Endothelial cell (in vitro differentiated cells): ENCODE measurements at regions not wholly inside any gene's neighbourhood (a gene's known extent, or its start where the extent isn't known, plus 50 kb on each side); places are given as distances from the start of the nearest gene placed in this dataset.

ENCODE experiments used
- DNase-seq: peaks from one replicate; pipeline ENCODE4 v3.0.0; 2021; ENCODE audit warnings: low spot score
- H3K27ac Mint-ChIP-seq: one replicate; pipeline ENCODE4 v1.8.0; 2021; ENCODE audit warnings: mixed read lengths, inconsistent platforms; ENCODE audit not compliant: unreplicated experiment
- H3K27me3 Mint-ChIP-seq: one replicate; pipeline ENCODE4 v1.8.0; 2021; ENCODE audit warnings: mild to moderate bottlenecking, moderate library complexity, mixed read lengths, inconsistent platforms; ENCODE audit not compliant: unreplicated experiment
- H3K36me3 Mint-ChIP-seq: one replicate; pipeline ENCODE4 v1.8.0; 2021; ENCODE audit warnings: mild to moderate bottlenecking, low read depth, mixed read lengths, inconsistent platforms; ENCODE audit not compliant: unreplicated experiment
- H3K4me1 Mint-ChIP-seq: one replicate; pipeline ENCODE4 v1.8.0; 2021; ENCODE audit warnings: mild to moderate bottlenecking, mixed read lengths, inconsistent platforms; ENCODE audit not compliant: unreplicated experiment
- H3K4me3 Mint-ChIP-seq: one replicate; pipeline ENCODE4 v1.8.0; 2021; ENCODE audit warnings: mild to moderate bottlenecking, mixed read lengths, inconsistent platforms; ENCODE audit not compliant: unreplicated experiment
- H3K9me3 Mint-ChIP-seq: one replicate; pipeline ENCODE4 v1.8.0; 2021; ENCODE audit warnings: mixed read lengths, inconsistent platforms; ENCODE audit not compliant: unreplicated experiment
- TF ChIP-seq, protein P1 (sequence below): fragments of 200-600 bp; sonication (generic); IDR thresholded peaks from one replicate; pipeline ENCODE4 v1.5.0; 2021; ENCODE audit warnings: antibody characterized with exemption; ENCODE audit not compliant: unreplicated experiment

DNA sequence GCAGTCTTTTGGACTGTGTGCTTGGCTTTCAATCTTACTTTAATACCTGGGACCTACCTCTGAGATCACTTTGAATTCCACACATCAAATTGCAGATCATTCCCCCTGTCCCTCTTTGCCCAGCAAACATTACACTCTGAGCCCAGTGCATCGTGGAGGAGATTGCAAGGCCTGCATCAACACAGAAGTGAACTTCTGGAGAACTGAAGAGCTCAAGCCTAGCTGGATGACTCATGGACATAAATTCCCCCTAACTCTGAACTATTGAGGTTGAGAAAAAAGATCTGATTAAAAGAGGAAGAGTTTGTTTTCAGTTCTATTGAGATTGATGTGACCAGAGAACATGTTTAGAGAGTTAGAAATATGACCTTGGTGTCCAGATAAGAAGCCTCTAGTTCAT, 316.0 kb upstream of the DMAC1 start:
- DNase-seq: no peak
- H3K4me3 Mint-ChIP-seq: no peak overlapping the region
- H3K9me3 Mint-ChIP-seq: no peaks in the 10 kb centered on the region
- H3K36me3 Mint-ChIP-seq: no peaks in the 10 kb centered on the region
- H3K27ac Mint-ChIP-seq: no peak overlapping the region
- peaks cover 7% of the 10 kb centered on the region for H3K4me1 Mint-ChIP-seq
- TF ChIP-seq, protein P1, sequence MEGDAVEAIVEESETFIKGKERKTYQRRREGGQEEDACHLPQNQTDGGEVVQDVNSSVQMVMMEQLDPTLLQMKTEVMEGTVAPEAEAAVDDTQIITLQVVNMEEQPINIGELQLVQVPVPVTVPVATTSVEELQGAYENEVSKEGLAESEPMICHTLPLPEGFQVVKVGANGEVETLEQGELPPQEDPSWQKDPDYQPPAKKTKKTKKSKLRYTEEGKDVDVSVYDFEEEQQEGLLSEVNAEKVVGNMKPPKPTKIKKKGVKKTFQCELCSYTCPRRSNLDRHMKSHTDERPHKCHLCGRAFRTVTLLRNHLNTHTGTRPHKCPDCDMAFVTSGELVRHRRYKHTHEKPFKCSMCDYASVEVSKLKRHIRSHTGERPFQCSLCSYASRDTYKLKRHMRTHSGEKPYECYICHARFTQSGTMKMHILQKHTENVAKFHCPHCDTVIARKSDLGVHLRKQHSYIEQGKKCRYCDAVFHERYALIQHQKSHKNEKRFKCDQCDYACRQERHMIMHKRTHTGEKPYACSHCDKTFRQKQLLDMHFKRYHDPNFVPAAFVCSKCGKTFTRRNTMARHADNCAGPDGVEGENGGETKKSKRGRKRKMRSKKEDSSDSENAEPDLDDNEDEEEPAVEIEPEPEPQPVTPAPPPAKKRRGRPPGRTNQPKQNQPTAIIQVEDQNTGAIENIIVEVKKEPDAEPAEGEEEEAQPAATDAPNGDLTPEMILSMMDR: no peak
- no peaks in the 10 kb centered on the region for H3K27me3 Mint-ChIP-seq

DNA sequence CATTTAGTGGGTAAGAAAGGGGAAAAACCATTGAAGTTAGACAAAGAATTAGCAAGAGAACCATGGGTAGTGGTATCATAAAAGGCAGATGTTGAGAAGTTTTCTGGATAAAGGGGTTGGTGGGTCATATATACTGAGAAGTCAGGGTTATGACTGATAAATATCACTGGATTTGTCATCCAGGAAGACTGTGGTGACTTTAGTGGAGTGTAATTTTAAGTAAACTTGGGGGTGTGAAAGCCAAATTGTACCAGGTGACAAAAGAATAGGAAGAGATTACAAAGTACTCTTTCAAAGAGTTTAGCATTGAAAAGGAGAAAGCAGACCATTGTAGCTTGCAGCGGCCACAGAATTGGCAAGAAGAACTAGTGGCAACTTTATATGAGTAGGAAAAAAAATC, 315.2 kb upstream of the DMAC1 start:
- Mint-ChIP-seq H3K27me3 (no peaks in the 10 kb centered on the region), H3K9me3 (no peaks in the 10 kb centered on the region), H3K36me3 (no peaks in the 10 kb centered on the region), H3K27ac (no peak overlapping the region), H3K4me3 (no peak overlapping the region), H3K4me1 (peaks cover 9% of the 10 kb centered on the region)
- TF ChIP-seq, protein P1: no peak
- no peak for DNase-seq

DNA sequence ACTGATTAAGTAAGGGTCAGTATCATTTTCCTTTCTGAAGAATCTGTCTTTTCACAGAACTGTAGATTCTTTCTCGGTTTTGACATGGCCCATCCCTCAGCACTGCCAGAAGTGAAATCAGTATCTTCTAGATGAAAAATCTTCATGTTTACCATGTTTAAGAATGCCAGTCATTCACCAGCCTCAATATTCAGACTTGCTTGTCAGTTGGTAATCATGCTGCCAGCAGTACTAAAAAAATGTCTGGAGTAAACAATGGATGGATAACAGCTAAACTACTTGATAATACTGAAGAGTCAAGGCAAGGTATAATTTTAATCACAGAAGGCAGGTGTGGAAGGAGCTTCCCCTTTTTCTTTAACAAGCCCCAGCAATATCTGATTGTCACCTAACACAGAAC, 306.8 kb upstream of the DMAC1 start:
- no peak for DNase-seq
- TF ChIP-seq, protein P1: no peak
- H3K27ac Mint-ChIP-seq: no peak overlapping the region
- H3K4me1 Mint-ChIP-seq: peaks cover 13% of the 10 kb centered on the region
- H3K36me3 Mint-ChIP-seq: no peaks in the 10 kb centered on the region
- no peaks in the 10 kb centered on the region for H3K9me3 Mint-ChIP-seq
- H3K4me3 Mint-ChIP-seq: no peak overlapping the region
- H3K27me3 Mint-ChIP-seq: peaks cover 1% of the 10 kb centered on the region

DNA sequence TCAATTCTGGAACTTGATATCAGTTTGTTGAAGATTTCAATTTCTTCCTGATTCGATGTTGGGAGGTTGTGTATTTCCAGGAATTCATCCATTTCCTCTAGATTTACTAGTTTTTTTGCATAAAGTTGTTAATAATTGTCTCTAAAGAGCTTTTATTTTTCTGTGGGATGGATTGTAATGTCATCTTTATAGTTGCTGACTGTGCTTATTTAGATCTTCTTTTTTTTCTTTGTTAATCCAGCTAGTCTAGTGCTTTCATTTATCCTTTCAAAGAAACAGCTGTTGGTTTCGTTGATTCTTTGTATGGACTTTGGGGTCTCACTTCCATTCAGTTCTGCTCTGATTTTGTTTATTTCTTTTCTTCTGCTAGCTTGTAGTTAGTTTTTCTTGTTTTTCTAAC, 302.0 kb upstream of the DMAC1 start:
- Mint-ChIP-seq H3K27ac (no peak overlapping the region), H3K4me1 (no peaks in the 10 kb centered on the region), H3K4me3 (no peak overlapping the region), H3K9me3 (no peaks in the 10 kb centered on the region), H3K36me3 (no peaks in the 10 kb centered on the region), H3K27me3 (no peaks in the 10 kb centered on the region)
- TF ChIP-seq, protein P1: no peak
- no peak for DNase-seq

DNA sequence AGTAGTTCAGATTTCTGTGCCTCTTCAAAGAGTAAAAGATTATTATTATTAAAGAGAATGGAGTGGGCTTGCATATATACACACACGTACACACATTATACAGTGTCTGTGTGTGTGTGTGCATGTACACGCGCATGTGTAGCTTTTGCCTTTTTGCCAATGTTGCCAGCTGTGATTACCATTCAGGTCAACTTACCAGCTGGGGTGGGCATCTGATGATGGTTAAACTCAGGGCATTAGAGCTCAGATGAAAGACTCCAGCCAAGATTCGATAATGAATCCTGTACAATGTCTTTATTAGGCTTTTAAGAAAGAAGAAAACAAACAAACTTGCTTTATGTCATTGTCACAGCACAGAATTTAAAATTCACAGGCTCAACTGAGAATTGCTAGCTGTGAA, 296.5 kb upstream of the DMAC1 start:
- Mint-ChIP-seq H3K27ac (no peak overlapping the region), H3K36me3 (no peaks in the 10 kb centered on the region), H3K9me3 (no peaks in the 10 kb centered on the region), H3K4me1 (peaks cover under 1% of the 10 kb centered on the region), H3K4me3 (no peak overlapping the region), H3K27me3 (no peaks in the 10 kb centered on the region)
- TF ChIP-seq, protein P1: no peak
- no peak for DNase-seq
